Karpas-422 (cell line): ENCODE measurements at regions not wholly inside any gene's neighbourhood (a gene's known extent, or its start where the extent isn't known, plus 50 kb on each side); places are given as distances from the start of the nearest gene placed in this dataset.

ENCODE experiments used
- DNase-seq: peaks from one replicate; pipeline ENCODE4 v3.0.0-alpha.2; 2015
- H2AFZ ChIP-seq: fragments of 200-600 bp; sonication (generic); 2 replicates; pipeline ENCODE4 v1.6.1; 2014; ENCODE audit warnings: antibody characterized with exemption, low read length, mixed read lengths
- H3K27ac ChIP-seq: fragments of 200-600 bp; sonication (generic); 2 replicates; pipeline ENCODE4 v1.5.1; 2014; ENCODE audit warnings: mild to moderate bottlenecking, low read length, moderate library complexity
- H3K27me3 ChIP-seq: fragments of 200-600 bp; sonication (generic); 2 replicates; pipeline ENCODE4 v1.6.1; 2014; ENCODE audit warnings: low read length, mixed read lengths
- H3K36me3 ChIP-seq: fragments of 200-600 bp; sonication (generic); 2 replicates; pipeline ENCODE4 v1.6.1; 2014; ENCODE audit warnings: low read length, mixed read lengths; ENCODE audit not compliant: insufficient read depth
- H3K4me1 ChIP-seq: fragments of 200-600 bp; sonication (generic); 2 replicates; pipeline ENCODE4 v1.6.1; 2014; ENCODE audit warnings: mild to moderate bottlenecking, low read length, mixed read lengths
- H3K4me2 ChIP-seq: fragments of 200-600 bp; sonication (generic); 2 replicates; pipeline ENCODE4 v1.6.1; 2014; ENCODE audit warnings: low read length, low read depth, mild to moderate bottlenecking; ENCODE audit not compliant: poor library complexity, severe bottlenecking
- H3K4me3 ChIP-seq: fragments of 200-600 bp; sonication (generic); 2 replicates; pipeline ENCODE4 v1.5.1; 2014; ENCODE audit warnings: mild to moderate bottlenecking, antibody characterized with exemption, low read length, mixed read lengths
- H3K79me2 ChIP-seq: fragments of 200-600 bp; sonication (generic); 2 replicates; pipeline ENCODE4 v1.6.1; 2014; ENCODE audit warnings: mild to moderate bottlenecking, low read length, mixed read lengths
- H3K9ac ChIP-seq: fragments of 200-600 bp; sonication (generic); 2 replicates; pipeline ENCODE4 v1.6.0; 2014; ENCODE audit warnings: low read length
- H3K9me2 ChIP-seq: fragments of 200-600 bp; sonication (generic), shearing (Covaris generic); replicated peaks from 2 replicates; pipeline ENCODE4 v1.6.0; 2014; ENCODE audit warnings: mild to moderate bottlenecking, low read length, moderate library complexity; ENCODE audit not compliant: insufficient read depth
- H3K9me3 ChIP-seq: fragments of 300-700, 200-600 bp; sonication (generic); 2 replicates; pipeline ENCODE4 v1.6.1; 2014; ENCODE audit warnings: low read length, mixed read lengths
- H4K20me1 ChIP-seq: fragments of 200-600 bp; sonication (generic); 2 replicates; pipeline ENCODE4 v1.6.1; 2014; ENCODE audit warnings: mild to moderate bottlenecking, antibody characterized with exemption, low read length, low read depth; ENCODE audit not compliant: insufficient read depth

DNA sequence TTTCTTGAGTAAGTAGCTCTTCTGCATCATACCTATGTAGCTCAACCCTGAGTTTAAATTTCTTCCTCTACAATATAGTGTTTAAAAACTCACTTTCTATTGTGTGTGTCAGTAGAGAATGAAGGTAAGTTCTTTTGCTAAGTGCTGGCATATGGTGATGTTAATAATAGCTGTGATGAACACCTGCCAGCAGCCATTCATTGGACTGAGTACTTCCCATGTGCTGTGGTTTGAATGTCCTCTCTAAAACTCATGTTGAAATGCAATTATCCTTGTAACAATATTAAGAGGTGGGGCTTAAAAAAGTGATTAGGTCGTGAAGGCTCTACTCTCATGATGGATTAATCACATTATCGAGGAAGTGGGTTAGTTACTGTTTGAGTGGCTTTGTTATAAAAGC lies 645.2 kb upstream of the RGMB start:
- Histone ChIP-seq H3K27me3 (no peaks in the 10 kb centered on the region), H3K9ac (no peak overlapping the region), H3K9me3 (no peaks in the 10 kb centered on the region), H2AFZ (no peak overlapping the region), H3K4me2 (no peak overlapping the region), H3K4me1 (no peaks in the 10 kb centered on the region), H3K36me3 (no peaks in the 10 kb centered on the region), H4K20me1 (no peaks in the 10 kb centered on the region), H3K9me2 (no peaks in the 10 kb centered on the region), H3K4me3 (no peak overlapping the region), H3K27ac (no peak overlapping the region), H3K79me2 (no peaks in the 10 kb centered on the region)
- no peak for DNase-seq

DNA sequence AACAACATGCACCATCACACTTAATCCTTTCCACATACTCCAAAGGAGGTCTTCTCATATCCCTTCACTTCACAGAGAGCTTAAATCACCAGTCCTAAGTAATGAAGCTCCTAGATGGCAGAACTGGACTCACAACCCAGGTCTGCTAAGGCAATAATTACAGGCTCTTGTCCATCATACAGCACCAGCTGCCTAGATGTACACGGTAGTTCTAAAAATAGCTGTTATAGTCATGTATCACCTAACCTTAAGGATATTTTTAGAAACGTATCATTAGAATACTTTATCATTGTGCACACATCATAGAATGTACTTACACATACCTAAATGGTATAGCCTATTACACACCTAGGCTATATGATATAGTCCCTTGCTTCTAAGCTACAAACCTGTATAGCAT lies 644.6 kb upstream of the RGMB start:
- Histone ChIP-seq H3K9me2 (no peaks in the 10 kb centered on the region), H3K36me3 (no peaks in the 10 kb centered on the region), H3K9me3 (no peaks in the 10 kb centered on the region), H3K4me3 (no peak overlapping the region), H3K4me1 (no peaks in the 10 kb centered on the region), H3K27me3 (no peaks in the 10 kb centered on the region), H3K4me2 (no peak overlapping the region), H3K27ac (no peak overlapping the region), H2AFZ (no peak overlapping the region), H3K9ac (no peak overlapping the region), H3K79me2 (no peaks in the 10 kb centered on the region), H4K20me1 (no peaks in the 10 kb centered on the region)
- no peak for DNase-seq

DNA sequence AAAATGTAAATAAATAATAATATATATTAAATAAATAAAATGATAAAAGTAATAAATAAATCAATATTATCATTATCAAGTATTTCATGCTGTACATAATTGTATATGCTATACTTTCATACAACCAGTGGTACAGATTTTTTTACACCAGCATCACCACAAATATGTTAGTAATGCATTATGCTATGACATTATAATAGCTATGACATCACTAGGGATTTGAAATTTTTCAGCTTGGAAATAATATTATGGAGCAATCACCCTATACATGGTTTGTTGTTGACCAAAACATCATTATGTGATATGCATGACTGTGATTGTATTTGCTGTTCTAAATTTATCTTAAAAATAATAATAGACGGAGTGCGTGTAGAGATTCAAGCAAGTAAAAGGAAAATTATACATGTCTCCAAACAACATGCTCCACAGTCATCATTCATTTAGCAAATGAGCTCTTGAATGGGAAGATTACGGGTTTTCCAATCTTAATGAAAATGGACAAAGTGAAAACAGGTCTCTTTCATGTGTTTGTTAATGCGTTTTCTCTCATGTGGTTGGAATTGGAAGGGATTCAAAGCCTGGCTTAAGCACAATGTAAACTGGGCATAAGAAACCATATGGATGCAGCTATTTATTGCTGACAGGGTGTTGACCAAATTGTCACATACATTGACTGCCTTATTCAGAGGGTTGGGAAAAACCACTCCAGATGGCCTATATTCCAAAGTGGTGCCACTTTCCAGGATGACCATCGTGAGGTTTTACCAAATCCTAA lies 643.0 kb upstream of the RGMB start:
- no peak overlapping the region for H3K4me3 ChIP-seq

DNA sequence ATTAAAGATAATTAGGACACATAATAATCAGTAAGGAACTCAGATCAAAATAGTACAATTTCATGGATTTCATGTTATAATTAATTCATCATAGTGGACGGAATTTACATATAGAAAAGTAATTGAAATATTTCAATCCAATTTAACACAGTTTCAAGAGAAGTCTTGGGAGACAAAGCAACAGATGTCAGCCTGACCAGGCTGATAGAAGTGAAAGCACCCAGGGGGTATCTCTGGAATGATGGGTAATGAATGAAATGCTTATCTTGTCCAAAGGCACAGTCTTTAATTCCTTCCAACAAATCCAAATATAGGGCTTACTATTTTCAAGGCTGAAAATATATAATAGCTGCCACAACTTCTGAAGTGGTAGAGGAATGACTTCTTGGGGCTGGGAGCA lies 629.3 kb upstream of the RGMB start:
- no peaks in the 10 kb centered on the region for H4K20me1 ChIP-seq
- H3K4me1 ChIP-seq: no peaks in the 10 kb centered on the region
- no peaks in the 10 kb centered on the region for H3K27me3 ChIP-seq
- no peaks in the 10 kb centered on the region for H3K36me3 ChIP-seq
- no peak overlapping the region for H3K4me2 ChIP-seq
- H3K9me3 ChIP-seq: no peaks in the 10 kb centered on the region
- no peaks in the 10 kb centered on the region for H3K9me2 ChIP-seq
- H3K4me3 ChIP-seq: no peak overlapping the region
- no peak overlapping the region for H3K27ac ChIP-seq
- H2AFZ ChIP-seq: no peak overlapping the region
- no peak for DNase-seq
- no peaks in the 10 kb centered on the region for H3K79me2 ChIP-seq
- no peak overlapping the region for H3K9ac ChIP-seq

More for the DNA sequence above, 643.0 kb upstream of the RGMB start:
- no peak for DNase-seq
- Histone ChIP-seq H3K27ac (no peak overlapping the region), H3K9me3 (no peaks in the 10 kb centered on the region), H2AFZ (no peak overlapping the region), H3K36me3 (no peaks in the 10 kb centered on the region), H3K79me2 (no peaks in the 10 kb centered on the region), H3K9ac (no peak overlapping the region), H3K27me3 (no peaks in the 10 kb centered on the region), H3K4me1 (no peaks in the 10 kb centered on the region), H3K4me2 (no peak overlapping the region), H3K9me2 (no peaks in the 10 kb centered on the region), H4K20me1 (no peaks in the 10 kb centered on the region)

- Histone ChIP-seq H3K9ac (no peak overlapping the region), H3K4me3 (no peak overlapping the region), H3K79me2 (no peaks in the 10 kb centered on the region), H4K20me1 (no peaks in the 10 kb centered on the region), H3K4me1 (no peaks in the 10 kb centered on the region), H2AFZ (no peak overlapping the region), H3K4me2 (no peak overlapping the region), H3K9me3 (no peaks in the 10 kb centered on the region), H3K9me2 (no peaks in the 10 kb centered on the region), H3K27ac (no peak overlapping the region), H3K27me3 (no peaks in the 10 kb centered on the region), H3K36me3 (no peaks in the 10 kb centered on the region)
- DNase-seq: no peak
These were observed 628.8 kb upstream of the RGMB start for GRCh38 chr5:98144710-98145109.

- Histone ChIP-seq H3K27ac (no peak overlapping the region), H3K9me2 (no peaks in the 10 kb centered on the region), H3K4me1 (no peaks in the 10 kb centered on the region), H3K4me2 (no peak overlapping the region), H3K36me3 (no peaks in the 10 kb centered on the region), H3K9me3 (no peaks in the 10 kb centered on the region), H3K9ac (no peak overlapping the region), H3K27me3 (no peaks in the 10 kb centered on the region), H3K79me2 (no peaks in the 10 kb centered on the region), H4K20me1 (no peaks in the 10 kb centered on the region), H2AFZ (no peak overlapping the region), H3K4me3 (no peak overlapping the region)
- DNase-seq: peak; percentile 49
These were observed 616.1 kb upstream of the RGMB start for GRCh38 chr5:98157368-98157767.

DNA sequence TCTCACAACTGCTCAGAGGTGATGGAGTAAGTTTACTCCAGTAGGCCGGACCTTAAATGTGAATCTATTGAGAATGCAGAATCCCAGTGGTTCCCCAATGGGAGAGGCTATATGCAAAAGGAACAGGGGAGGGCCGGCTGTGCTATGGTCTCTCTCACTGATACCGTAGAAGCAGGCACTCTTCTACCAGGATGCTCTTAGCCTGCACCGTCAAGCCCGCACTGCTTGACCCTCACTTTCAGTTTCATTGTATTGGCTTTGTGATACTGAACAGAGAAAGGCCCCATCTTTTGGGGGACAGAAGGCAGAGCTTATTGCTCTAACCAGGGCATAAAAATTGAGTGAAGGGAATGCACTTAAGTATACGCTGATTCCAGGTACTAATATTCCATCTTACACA lies 615.0 kb upstream of the RGMB start:
- H3K27ac ChIP-seq: no peak overlapping the region
- no peaks in the 10 kb centered on the region for H3K27me3 ChIP-seq
- no peaks in the 10 kb centered on the region for H3K9me3 ChIP-seq
- H2AFZ ChIP-seq: no peak overlapping the region
- H3K4me2 ChIP-seq: no peak overlapping the region
- no peak for DNase-seq
- H3K9me2 ChIP-seq: no peaks in the 10 kb centered on the region
- H3K4me3 ChIP-seq: no peak overlapping the region
- no peaks in the 10 kb centered on the region for H4K20me1 ChIP-seq
- no peaks in the 10 kb centered on the region for H3K79me2 ChIP-seq
- H3K9ac ChIP-seq: no peak overlapping the region
- H3K36me3 ChIP-seq: no peaks in the 10 kb centered on the region
- no peaks in the 10 kb centered on the region for H3K4me1 ChIP-seq

DNA sequence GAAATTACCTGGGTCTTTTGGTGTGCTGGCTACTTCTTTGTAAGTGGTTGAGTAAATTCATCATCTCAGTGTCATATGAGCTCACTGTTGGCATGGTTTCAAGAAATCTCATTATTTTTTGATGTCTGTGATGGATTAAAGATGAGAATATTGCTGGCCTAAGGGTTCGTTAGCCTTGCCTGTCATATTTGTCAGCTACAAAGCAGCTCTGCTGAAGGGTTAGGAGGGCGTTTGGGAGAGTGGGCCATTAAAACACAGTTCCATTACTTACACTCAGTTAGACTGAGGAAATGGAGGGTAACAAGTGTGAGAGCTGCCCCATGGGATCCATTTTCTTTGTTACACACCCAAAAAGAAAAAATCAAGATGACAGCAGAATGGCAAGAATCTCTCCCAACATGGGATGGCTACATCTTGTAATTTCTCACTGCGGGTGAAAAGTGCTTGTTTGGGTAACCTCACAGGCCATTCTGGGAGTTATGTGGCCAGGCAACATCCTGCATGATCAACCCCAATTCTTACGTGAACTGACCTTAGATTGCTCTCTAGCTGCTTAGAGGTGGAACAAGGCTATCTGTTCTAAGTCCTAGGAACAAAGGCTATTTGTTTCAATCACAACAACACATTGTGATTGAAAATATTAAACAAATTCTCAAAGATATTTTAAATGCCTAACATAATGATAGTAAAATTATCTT lies 609.5 kb upstream of the RGMB start:
- Histone ChIP-seq H3K4me1 (no peaks in the 10 kb centered on the region), H3K9ac (no peak overlapping the region), H3K9me2 (no peaks in the 10 kb centered on the region), H3K36me3 (no peaks in the 10 kb centered on the region), H3K4me3 (no peak overlapping the region), H4K20me1 (no peaks in the 10 kb centered on the region), H3K27ac (no peak overlapping the region), H3K4me2 (no peak overlapping the region), H2AFZ (no peak overlapping the region), H3K9me3 (no peaks in the 10 kb centered on the region), H3K27me3 (no peaks in the 10 kb centered on the region), H3K79me2 (no peaks in the 10 kb centered on the region)
- DNase-seq: no peak
